ENCODE measurements at regions not wholly inside any gene's neighbourhood (a gene's known extent, or its start where the extent isn't known, plus 50 kb on each side); places are given as distances from the start of the nearest gene placed in this dataset.

DNA sequence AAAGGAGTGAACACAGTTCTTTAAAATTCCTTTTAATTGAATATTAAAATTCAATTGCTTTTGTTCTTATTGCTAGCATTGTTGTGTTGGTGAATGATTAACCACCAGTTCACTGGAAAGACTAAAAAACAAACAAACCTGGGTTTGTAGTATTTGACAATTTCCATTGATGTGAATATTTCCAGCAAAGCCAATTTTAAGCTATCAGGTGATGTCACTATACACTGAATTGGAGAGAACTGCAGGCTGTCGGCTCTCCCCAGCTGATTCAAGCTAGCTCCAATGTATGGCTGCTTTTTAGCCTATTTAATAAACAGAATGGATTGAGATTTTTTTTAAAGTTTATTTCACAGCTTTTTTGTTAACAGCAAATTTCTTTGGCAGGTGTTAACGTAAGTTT lies 1753.6 kb upstream of the SEL1L start:
- DNase-seq = no peak
- H3K4me1 ChIP-seq (ENCODE audit: insufficient read depth) = no peaks in the 10 kb centered on the region
- TF ChIP-seq POLR2A (IDR thresholded peaks at IDR 0.05) = no peak
- TF ChIP-seq, protein P1, sequence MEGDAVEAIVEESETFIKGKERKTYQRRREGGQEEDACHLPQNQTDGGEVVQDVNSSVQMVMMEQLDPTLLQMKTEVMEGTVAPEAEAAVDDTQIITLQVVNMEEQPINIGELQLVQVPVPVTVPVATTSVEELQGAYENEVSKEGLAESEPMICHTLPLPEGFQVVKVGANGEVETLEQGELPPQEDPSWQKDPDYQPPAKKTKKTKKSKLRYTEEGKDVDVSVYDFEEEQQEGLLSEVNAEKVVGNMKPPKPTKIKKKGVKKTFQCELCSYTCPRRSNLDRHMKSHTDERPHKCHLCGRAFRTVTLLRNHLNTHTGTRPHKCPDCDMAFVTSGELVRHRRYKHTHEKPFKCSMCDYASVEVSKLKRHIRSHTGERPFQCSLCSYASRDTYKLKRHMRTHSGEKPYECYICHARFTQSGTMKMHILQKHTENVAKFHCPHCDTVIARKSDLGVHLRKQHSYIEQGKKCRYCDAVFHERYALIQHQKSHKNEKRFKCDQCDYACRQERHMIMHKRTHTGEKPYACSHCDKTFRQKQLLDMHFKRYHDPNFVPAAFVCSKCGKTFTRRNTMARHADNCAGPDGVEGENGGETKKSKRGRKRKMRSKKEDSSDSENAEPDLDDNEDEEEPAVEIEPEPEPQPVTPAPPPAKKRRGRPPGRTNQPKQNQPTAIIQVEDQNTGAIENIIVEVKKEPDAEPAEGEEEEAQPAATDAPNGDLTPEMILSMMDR (IDR thresholded peaks at IDR 0.05) = no peak
- TF ChIP-seq EP300 (IDR thresholded peaks at IDR 0.05) = no peak
- no peaks in the 10 kb centered on the region for H3K36me3 ChIP-seq
- intact Hi-C loops (cut with DNase I) = no loop called here
- WGBS, 3 donors = 73 to 85% (median 84%) methylated on average over 2 of the region's 2 CpGs
- no peak overlapping the region for H3K27ac ChIP-seq
- H3K9me3 ChIP-seq = no peaks in the 10 kb centered on the region
- no peaks in the 10 kb centered on the region for H3K27me3 ChIP-seq
- no peak overlapping the region for H3K4me3 ChIP-seq

GRCh38 chr14:83289390-83289789 lies 1755.7 kb upstream of the SEL1L start:
- no peaks in the 10 kb centered on the region for H3K36me3 ChIP-seq
- H3K4me3 ChIP-seq = no peak overlapping the region
- no peak for DNase-seq
- H3K27me3 ChIP-seq = no peaks in the 10 kb centered on the region
- no peaks in the 10 kb centered on the region for H3K4me1 ChIP-seq (ENCODE audit: insufficient read depth)
- intact Hi-C loops (cut with DNase I) = no loop called here
- 88 to 92% (median 89%) methylated on average over 4 of the region's 4 CpGs for WGBS, 3 donors
- no peak overlapping the region for H3K27ac ChIP-seq
- no peaks in the 10 kb centered on the region for H3K9me3 ChIP-seq
- TF ChIP-seq EP300 (IDR thresholded peaks at IDR 0.05) = no peak
- TF ChIP-seq, protein P1 (IDR thresholded peaks at IDR 0.05) = no peak
- no peak for TF ChIP-seq POLR2A (IDR thresholded peaks at IDR 0.05)

- TF ChIP-seq, protein P1 (IDR thresholded peaks at IDR 0.05) = no peak
- TF ChIP-seq POLR2A (IDR thresholded peaks at IDR 0.05) = no peak
- no peak for TF ChIP-seq EP300 (IDR thresholded peaks at IDR 0.05)
- DNase-seq = no peak
- intact Hi-C loops (cut with DNase I) = no loop called here
- 73 to 82% (median 78%) methylated on average over 1 of the region's 1 CpG for WGBS, 3 donors
- H3K27me3 ChIP-seq = no peaks in the 10 kb centered on the region
- H3K4me1 ChIP-seq (ENCODE audit: insufficient read depth) = no peaks in the 10 kb centered on the region
- H3K36me3 ChIP-seq = no peaks in the 10 kb centered on the region
- no peak overlapping the region for H3K27ac ChIP-seq
- no peak overlapping the region for H3K4me3 ChIP-seq
- no peaks in the 10 kb centered on the region for H3K9me3 ChIP-seq
Observed at GRCh38 chr14:83289896-83290295, 1756.2 kb upstream of the SEL1L start.

DNA sequence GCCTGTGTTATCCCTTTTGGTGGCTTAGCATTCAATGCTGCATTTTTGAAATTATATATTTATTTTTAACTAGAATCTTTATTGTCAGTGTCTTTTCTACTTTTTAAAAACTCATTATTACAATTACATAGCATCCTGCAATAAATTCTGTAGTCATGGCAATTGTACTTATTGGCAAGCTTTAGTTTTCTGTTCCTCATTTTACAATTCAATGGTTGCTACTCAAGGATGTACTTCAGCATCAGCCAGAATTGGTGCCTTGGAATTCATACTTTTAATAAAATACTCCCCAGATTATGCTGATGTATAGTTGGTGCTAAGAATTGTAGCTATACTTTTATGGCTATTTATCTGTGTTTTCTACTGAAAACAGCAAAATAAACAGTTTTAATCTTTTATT lies 1756.8 kb upstream of the SEL1L start:
- no peak for DNase-seq
- Histone ChIP-seq H3K9me3 (no peaks in the 10 kb centered on the region), H3K27me3 (no peaks in the 10 kb centered on the region), H3K27ac (no peak overlapping the region), H3K36me3 (no peaks in the 10 kb centered on the region), H3K4me1 (ENCODE audit: insufficient read depth) (no peaks in the 10 kb centered on the region), H3K4me3 (no peak overlapping the region)
- intact Hi-C loops (cut with DNase I) = no loop called here
- TF ChIP-seq EP300 (IDR thresholded peaks at IDR 0.05) = no peak
- TF ChIP-seq, protein P1 (IDR thresholded peaks at IDR 0.05) = no peak
- TF ChIP-seq POLR2A (IDR thresholded peaks at IDR 0.05) = no peak

DNA sequence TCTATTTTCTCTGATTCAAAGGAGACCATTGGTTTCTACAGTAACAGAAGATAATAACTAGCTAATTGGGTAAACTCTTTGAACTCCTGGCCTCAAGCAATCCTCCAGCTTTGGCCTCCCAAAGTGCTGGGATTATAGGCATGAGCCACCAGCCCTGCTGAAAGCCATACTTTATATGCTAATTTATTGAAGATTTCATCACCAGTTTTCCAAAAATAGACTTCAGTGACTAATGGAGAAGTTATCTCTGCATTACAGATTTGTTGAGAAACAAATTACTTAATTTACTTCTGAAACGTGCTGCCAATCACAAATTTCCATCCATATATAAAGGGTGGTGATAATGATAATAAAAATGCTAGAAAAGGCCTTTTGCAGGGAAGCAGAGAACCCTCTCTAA lies 1758.1 kb upstream of the SEL1L start:
- Histone ChIP-seq H3K36me3 (no peaks in the 10 kb centered on the region), H3K9me3 (no peaks in the 10 kb centered on the region), H3K27me3 (no peaks in the 10 kb centered on the region), H3K27ac (no peak overlapping the region), H3K4me1 (ENCODE audit: insufficient read depth) (no peaks in the 10 kb centered on the region), H3K4me3 (no peak overlapping the region)
- intact Hi-C loops (cut with DNase I) = no loop called here
- TF ChIP-seq EP300 (IDR thresholded peaks at IDR 0.05) (no peak), POLR2A (IDR thresholded peaks at IDR 0.05) (no peak)
- TF ChIP-seq, protein P1 (IDR thresholded peaks at IDR 0.05) = no peak
- no peak for DNase-seq
- 75 to 87% (median 85%) methylated on average over 1 of the region's 1 CpG for WGBS, 3 donors

Data from ovary (tissue), 7 donors.